GM23338 (cell line): ENCODE measurements at regions not wholly inside any gene's neighbourhood (a gene's known extent, or its start where the extent isn't known, plus 50 kb on each side); places are given as distances from the start of the nearest gene placed in this dataset.

Experiments used
- CREB1 ChIP-seq: fragments of 250-450 bp; sonication (Bioruptor Pico); IDR thresholded peaks from 2 replicates; pipeline ENCODE4 v1.5.0; 2020; ENCODE audit warnings: low read depth, mild to moderate bottlenecking, moderate library complexity
- CTCF ChIP-seq, 2 experiments: fragments of 200-600 bp in 1 of 2; sonication (generic) in 1 of 2; conservative IDR thresholded peaks; 2 replicates each; pipeline versions ENCODE4 v1.5.1 to v1.6.1; 2016 to 2017; ENCODE audit warnings: antibody characterized with exemption in 2 of 2, low read depth in 2 of 2, mild to moderate bottlenecking in 2 of 2, moderate library complexity in 1 of 2
- EZH2phosphoT487 ChIP-seq: fragments of 200-600 bp; sonication (generic); IDR thresholded peaks from one replicate; pipeline ENCODE4 v1.8.1; 2018; ENCODE audit warnings: antibody characterized with exemption; ENCODE audit not compliant: unreplicated experiment
- JUNB ChIP-seq: IDR thresholded peaks from one replicate; pipeline ENCODE4 v1.6.1; 2016; ENCODE audit warnings: antibody characterized with exemption; ENCODE audit not compliant: unreplicated experiment
- POLR2AphosphoS5 ChIP-seq: IDR thresholded peaks from 2 replicates; pipeline ENCODE4 v1.6.1; 2016; ENCODE audit warnings: antibody characterized with exemption, low read depth
- ZNF114 ChIP-seq: fragments of 250-450 bp; sonication (Bioruptor Pico); IDR thresholded peaks from 2 replicates; pipeline ENCODE4 v1.5.0; 2020; ENCODE audit warnings: mild to moderate bottlenecking, moderate library complexity
- TF ChIP-seq, protein P1 (sequence below): IDR thresholded peaks from one replicate; pipeline ENCODE4 v1.6.1; 2018; ENCODE audit warnings: antibody characterized with exemption; ENCODE audit not compliant: unreplicated experiment

DNA sequence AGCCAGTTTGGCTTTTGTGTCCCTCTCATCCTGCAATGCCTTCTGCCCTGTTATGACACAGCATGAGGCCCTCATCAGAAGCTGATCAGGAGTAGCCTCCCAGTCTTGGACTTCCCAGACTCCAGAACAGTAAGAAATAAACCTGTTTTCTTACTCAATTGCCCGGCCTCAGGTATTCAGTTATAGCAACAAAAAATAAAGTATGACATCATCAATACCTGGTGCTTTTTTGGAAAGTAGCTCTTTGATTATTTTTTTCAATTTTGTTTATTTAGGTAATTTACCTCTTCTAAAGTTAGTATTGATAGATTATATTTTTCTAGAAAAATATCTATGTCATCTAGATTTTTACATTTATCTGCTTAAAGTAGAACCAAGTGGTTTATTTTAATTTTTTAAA, 112.8 kb upstream of the CES5A start:
- TF ChIP-seq CTCF (conservative IDR thresholded peaks at IDR 0.05; ENCODE audit: low read depth in 2 of 2) = no peak
- no peak for TF ChIP-seq POLR2AphosphoS5
- TF ChIP-seq, protein P1, sequence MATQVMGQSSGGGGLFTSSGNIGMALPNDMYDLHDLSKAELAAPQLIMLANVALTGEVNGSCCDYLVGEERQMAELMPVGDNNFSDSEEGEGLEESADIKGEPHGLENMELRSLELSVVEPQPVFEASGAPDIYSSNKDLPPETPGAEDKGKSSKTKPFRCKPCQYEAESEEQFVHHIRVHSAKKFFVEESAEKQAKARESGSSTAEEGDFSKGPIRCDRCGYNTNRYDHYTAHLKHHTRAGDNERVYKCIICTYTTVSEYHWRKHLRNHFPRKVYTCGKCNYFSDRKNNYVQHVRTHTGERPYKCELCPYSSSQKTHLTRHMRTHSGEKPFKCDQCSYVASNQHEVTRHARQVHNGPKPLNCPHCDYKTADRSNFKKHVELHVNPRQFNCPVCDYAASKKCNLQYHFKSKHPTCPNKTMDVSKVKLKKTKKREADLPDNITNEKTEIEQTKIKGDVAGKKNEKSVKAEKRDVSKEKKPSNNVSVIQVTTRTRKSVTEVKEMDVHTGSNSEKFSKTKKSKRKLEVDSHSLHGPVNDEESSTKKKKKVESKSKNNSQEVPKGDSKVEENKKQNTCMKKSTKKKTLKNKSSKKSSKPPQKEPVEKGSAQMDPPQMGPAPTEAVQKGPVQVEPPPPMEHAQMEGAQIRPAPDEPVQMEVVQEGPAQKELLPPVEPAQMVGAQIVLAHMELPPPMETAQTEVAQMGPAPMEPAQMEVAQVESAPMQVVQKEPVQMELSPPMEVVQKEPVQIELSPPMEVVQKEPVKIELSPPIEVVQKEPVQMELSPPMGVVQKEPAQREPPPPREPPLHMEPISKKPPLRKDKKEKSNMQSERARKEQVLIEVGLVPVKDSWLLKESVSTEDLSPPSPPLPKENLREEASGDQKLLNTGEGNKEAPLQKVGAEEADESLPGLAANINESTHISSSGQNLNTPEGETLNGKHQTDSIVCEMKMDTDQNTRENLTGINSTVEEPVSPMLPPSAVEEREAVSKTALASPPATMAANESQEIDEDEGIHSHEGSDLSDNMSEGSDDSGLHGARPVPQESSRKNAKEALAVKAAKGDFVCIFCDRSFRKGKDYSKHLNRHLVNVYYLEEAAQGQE = no peak
- no peak for TF ChIP-seq JUNB
- TF ChIP-seq ZNF114 (CRISPR knock-in tag) = no peak
- no peak for TF ChIP-seq CREB1 (CRISPR knock-in tag)
- TF ChIP-seq EZH2phosphoT487 = no peak
